Esophagus squamous epithelium (tissue), 4 donors: ENCODE measurements at regions not wholly inside any gene's neighbourhood (a gene's known extent, or its start where the extent isn't known, plus 50 kb on each side); places are given as distances from the start of the nearest gene placed in this dataset.

ENCODE experiments used
- CTCF ChIP-seq, 6 experiments: fragments of 450-650 bp in 4 of 6; fragments of 200-600 bp in 2 of 6; sonication (generic) in 2 of 6; IDR thresholded peaks; one replicate each; pipeline ENCODE4 v1.5.1; 2016 to 2019; ENCODE audit warnings: antibody characterized with exemption in 6 of 6, mild to moderate bottlenecking in 4 of 6, moderate library complexity in 4 of 6
- POLR2A ChIP-seq, 4 donors: fragments of 450-650 bp; IDR thresholded peaks; one replicate each; pipeline ENCODE4 v1.6.1; 2017; ENCODE audit warnings: antibody characterized with exemption in 4 of 4, mild to moderate bottlenecking in 4 of 4, moderate library complexity in 3 of 4

DNA sequence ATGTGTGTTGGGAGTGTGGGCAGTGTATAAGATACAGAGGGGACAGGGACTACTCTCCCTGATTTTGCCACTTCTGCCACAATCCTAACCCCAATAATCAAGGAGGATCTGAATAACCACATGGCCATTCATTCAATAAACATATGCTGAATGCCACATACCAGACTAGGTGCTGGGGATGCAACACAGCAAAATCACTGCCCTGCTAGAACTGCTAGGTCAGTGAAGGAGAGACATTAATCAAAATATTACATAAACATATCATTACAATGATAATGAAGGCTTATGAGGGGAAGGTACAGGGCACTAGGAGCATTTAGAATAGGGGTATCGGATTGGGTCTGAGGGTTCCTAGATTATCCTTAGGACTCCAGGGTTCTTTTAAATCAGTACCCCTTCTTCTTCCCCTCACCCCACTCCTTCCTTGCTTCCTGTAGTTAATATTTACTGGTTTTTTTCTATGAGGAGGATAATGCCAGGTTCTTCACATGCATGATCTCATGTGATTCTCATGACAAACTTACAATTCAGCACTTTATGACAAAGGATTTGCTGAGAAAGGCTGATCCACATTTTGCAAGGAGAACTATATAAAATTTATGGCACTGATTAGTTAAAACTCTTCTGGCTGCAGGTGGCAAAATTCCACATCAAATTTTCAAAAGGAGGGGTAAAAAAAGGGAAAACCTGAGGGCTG, 56.4 kb upstream of the PCBP1 start:
- TF ChIP-seq POLR2A (IDR thresholded peaks at IDR 0.05): no peak
- no peak for TF ChIP-seq CTCF (IDR thresholded peaks at IDR 0.05)
